ENCODE measurements at regions not wholly inside any gene's neighbourhood (a gene's known extent, or its start where the extent isn't known, plus 50 kb on each side); places are given as distances from the start of the nearest gene placed in this dataset.

DNA sequence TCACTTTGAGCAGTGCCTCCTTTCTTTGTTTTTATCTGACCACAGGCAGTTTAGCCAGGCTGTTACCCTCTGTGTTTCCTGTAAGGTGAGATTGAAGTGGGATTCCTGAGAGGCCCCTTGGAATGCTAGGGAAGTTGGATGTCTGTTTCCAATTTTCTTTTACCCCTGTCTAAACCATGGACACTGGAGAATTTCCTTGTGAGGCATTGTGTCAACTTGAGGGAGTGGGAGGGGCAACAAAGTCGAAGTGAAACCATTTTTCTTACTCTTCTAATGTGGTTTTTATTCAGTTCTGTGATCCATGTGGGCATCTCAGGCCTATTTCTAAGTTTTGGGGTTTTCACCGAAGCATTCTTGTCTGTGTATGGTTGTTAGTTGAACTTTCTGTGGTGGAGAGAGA lies 296.1 kb upstream of the UGT8 start:
- Mint-ChIP-seq H3K36me3 (no peaks in the 10 kb centered on the region), H3K4me3 (no peak overlapping the region), H3K4me1 (no peaks in the 10 kb centered on the region), H3K27ac (no peak overlapping the region), H3K9me3 (no peaks in the 10 kb centered on the region), H3K27me3 (ENCODE audit: insufficient read depth, low read depth) (no peaks in the 10 kb centered on the region)
- Histone ChIP-seq H3K27ac (no peak overlapping the region), H3K36me3 (no peaks in the 10 kb centered on the region), H3K4me2 (no peak overlapping the region), H3K9ac (no peak overlapping the region), H3K27me3 (no peaks in the 10 kb centered on the region), H3K4me3 (no peak overlapping the region), H2AFZ (replicated peaks) (no peak overlapping the region), H3K4me1 (no peaks in the 10 kb centered on the region), H3F3A (ENCODE audit: low read depth) (no peaks in the 10 kb centered on the region), H3K79me2 (ENCODE audit: low read depth) (no peaks in the 10 kb centered on the region), H4K20me1 (ENCODE audit: low read depth) (no peaks in the 10 kb centered on the region), H3K9me3 (ENCODE audit: low read depth) (no peaks in the 10 kb centered on the region)
- no peak for TF ChIP-seq EZH2phosphoT487 (IDR thresholded peaks at IDR 0.05)
- TF ChIP-seq, protein P1, sequence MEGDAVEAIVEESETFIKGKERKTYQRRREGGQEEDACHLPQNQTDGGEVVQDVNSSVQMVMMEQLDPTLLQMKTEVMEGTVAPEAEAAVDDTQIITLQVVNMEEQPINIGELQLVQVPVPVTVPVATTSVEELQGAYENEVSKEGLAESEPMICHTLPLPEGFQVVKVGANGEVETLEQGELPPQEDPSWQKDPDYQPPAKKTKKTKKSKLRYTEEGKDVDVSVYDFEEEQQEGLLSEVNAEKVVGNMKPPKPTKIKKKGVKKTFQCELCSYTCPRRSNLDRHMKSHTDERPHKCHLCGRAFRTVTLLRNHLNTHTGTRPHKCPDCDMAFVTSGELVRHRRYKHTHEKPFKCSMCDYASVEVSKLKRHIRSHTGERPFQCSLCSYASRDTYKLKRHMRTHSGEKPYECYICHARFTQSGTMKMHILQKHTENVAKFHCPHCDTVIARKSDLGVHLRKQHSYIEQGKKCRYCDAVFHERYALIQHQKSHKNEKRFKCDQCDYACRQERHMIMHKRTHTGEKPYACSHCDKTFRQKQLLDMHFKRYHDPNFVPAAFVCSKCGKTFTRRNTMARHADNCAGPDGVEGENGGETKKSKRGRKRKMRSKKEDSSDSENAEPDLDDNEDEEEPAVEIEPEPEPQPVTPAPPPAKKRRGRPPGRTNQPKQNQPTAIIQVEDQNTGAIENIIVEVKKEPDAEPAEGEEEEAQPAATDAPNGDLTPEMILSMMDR (IDR thresholded peaks at IDR 0.05) = no peak
- TF ChIP-seq EZH2 (IDR thresholded peaks at IDR 0.05) = no peak
- DNase-seq (ENCODE audit: low spot score) = no peak

DNA sequence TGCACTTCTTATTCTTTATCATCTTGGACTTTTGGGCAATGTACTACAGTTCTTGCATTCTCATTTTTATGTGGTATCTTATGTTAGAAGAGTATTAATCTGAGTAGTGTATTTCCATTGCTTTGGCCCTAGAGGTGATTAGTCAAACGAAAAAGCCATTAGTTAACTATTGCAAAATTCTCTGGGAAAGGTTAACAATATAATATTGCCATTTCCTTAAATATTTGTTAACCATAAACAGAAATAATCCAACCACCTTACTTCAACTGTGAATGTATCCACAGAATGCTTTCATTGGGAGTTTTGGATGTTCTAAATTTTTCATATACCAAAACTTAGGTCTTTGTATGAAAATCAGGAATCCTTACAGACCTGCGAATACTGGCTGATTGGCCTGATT lies 294.6 kb upstream of the UGT8 start:
- Histone ChIP-seq H3K4me1 (no peaks in the 10 kb centered on the region), H4K20me1 (ENCODE audit: low read depth) (no peaks in the 10 kb centered on the region), H3K27me3 (no peaks in the 10 kb centered on the region), H3K36me3 (no peaks in the 10 kb centered on the region), H3K4me3 (no peak overlapping the region), H3K9me3 (ENCODE audit: low read depth) (no peaks in the 10 kb centered on the region), H3K9ac (no peak overlapping the region), H3K4me2 (no peak overlapping the region), H2AFZ (replicated peaks) (no peak overlapping the region), H3F3A (ENCODE audit: low read depth) (no peaks in the 10 kb centered on the region), H3K27ac (no peak overlapping the region), H3K79me2 (ENCODE audit: low read depth) (no peaks in the 10 kb centered on the region)
- TF ChIP-seq EZH2 (IDR thresholded peaks at IDR 0.05) (no peak), EZH2phosphoT487 (IDR thresholded peaks at IDR 0.05) (no peak)
- TF ChIP-seq, protein P1 (IDR thresholded peaks at IDR 0.05) = no peak
- no peak overlapping the region for H3K27ac Mint-ChIP-seq
- no peaks in the 10 kb centered on the region for H3K9me3 Mint-ChIP-seq
- no peaks in the 10 kb centered on the region for H3K4me1 Mint-ChIP-seq
- no peak for DNase-seq (ENCODE audit: low spot score)
- no peak overlapping the region for H3K4me3 Mint-ChIP-seq
- no peaks in the 10 kb centered on the region for H3K36me3 Mint-ChIP-seq
- H3K27me3 Mint-ChIP-seq (ENCODE audit: insufficient read depth, low read depth) = no peaks in the 10 kb centered on the region

DNA sequence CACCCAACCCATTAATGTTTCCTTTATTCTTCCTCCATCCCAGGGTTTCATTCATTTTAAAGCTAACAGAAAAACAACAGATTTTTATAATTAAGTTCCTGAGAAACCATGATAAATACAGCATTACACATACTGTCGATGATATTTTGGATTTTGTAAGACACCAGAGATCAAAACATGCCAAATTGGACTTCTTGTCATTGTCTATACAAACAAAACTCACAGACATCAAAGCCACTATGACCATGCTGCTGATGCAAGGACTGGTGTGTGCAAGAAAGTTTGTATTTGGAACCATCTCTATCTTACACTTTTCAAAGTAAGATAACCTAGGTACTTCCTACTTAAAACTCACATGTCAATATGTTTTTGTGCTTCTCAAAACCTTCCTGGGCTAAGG lies 294.0 kb upstream of the UGT8 start:
- Histone ChIP-seq H3K4me3 (no peak overlapping the region), H3F3A (ENCODE audit: low read depth) (no peaks in the 10 kb centered on the region), H4K20me1 (ENCODE audit: low read depth) (no peaks in the 10 kb centered on the region), H3K4me1 (no peaks in the 10 kb centered on the region), H3K27ac (no peak overlapping the region), H3K9ac (no peak overlapping the region), H3K9me3 (ENCODE audit: low read depth) (no peaks in the 10 kb centered on the region), H3K79me2 (ENCODE audit: low read depth) (no peaks in the 10 kb centered on the region), H3K36me3 (no peaks in the 10 kb centered on the region), H3K4me2 (no peak overlapping the region), H3K27me3 (no peaks in the 10 kb centered on the region), H2AFZ (replicated peaks) (no peak overlapping the region)
- Mint-ChIP-seq H3K4me1 (no peaks in the 10 kb centered on the region), H3K27ac (no peak overlapping the region), H3K9me3 (no peaks in the 10 kb centered on the region), H3K27me3 (ENCODE audit: insufficient read depth, low read depth) (no peaks in the 10 kb centered on the region), H3K36me3 (no peaks in the 10 kb centered on the region), H3K4me3 (no peak overlapping the region)
- DNase-seq (ENCODE audit: low spot score) = no peak
- TF ChIP-seq EZH2 (IDR thresholded peaks at IDR 0.05) = no peak
- TF ChIP-seq EZH2phosphoT487 (IDR thresholded peaks at IDR 0.05) = no peak
- TF ChIP-seq, protein P1 (IDR thresholded peaks at IDR 0.05) = no peak

DNA sequence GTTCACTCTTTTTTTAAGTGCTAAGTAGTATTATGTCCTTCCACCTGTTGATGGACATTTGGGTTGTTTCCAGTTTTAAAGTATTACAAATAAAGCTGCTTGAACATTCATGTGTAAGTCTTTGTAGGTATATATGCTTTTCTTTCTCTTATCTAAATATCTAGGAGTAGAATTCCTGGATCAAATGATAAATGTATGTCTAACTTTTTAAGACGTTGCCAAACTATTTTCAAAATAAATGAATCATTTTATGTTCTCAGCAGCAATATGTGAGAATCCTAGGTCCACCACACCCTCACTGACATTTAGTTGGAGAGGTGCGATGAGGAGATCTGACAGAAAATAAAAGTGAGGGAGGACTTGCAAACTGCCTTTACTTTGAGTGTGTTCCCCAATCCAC lies 291.7 kb upstream of the UGT8 start:
- H3K4me1 ChIP-seq = peaks cover 4% of the 10 kb centered on the region
- no peaks in the 10 kb centered on the region for H4K20me1 ChIP-seq (ENCODE audit: low read depth)
- peaks cover 7% of the 10 kb centered on the region for H3K27me3 ChIP-seq
- no peak overlapping the region for H3K4me3 Mint-ChIP-seq
- H3K9me3 ChIP-seq (ENCODE audit: low read depth) = no peaks in the 10 kb centered on the region
- no peaks in the 10 kb centered on the region for H3K4me1 Mint-ChIP-seq
- no peaks in the 10 kb centered on the region for H3K27me3 Mint-ChIP-seq (ENCODE audit: insufficient read depth, low read depth)
- no peak for DNase-seq (ENCODE audit: low spot score)
- H2AFZ ChIP-seq (replicated peaks) = no peak overlapping the region
- no peak overlapping the region for H3K9ac ChIP-seq
- no peaks in the 10 kb centered on the region for H3K36me3 ChIP-seq
- TF ChIP-seq, protein P1 (IDR thresholded peaks at IDR 0.05) = no peak
- TF ChIP-seq EZH2 (IDR thresholded peaks at IDR 0.05) = no peak
- no peak for TF ChIP-seq EZH2phosphoT487 (IDR thresholded peaks at IDR 0.05)
- no peak overlapping the region for H3K4me3 ChIP-seq
- H3K9me3 Mint-ChIP-seq = no peaks in the 10 kb centered on the region
- H3K79me2 ChIP-seq (ENCODE audit: low read depth) = no peaks in the 10 kb centered on the region
- H3K27ac ChIP-seq = no peak overlapping the region
- no peaks in the 10 kb centered on the region for H3F3A ChIP-seq (ENCODE audit: low read depth)
- H3K4me2 ChIP-seq = no peak overlapping the region
- H3K27ac Mint-ChIP-seq = no peak overlapping the region
- H3K36me3 Mint-ChIP-seq = no peaks in the 10 kb centered on the region
